MM.1S (cell line): ENCODE measurements at regions not wholly inside any gene's neighbourhood (a gene's known extent, or its start where the extent isn't known, plus 50 kb on each side); places are given as distances from the start of the nearest gene placed in this dataset.

ENCODE experiments used
- EZH2 ChIP-seq: fragments of 300-600 bp; sonication (generic); optimal IDR thresholded peaks from 2 replicates; pipeline ENCODE3; 2017; ENCODE audit warnings: low read depth, mild to moderate bottlenecking, antibody characterized with exemption, low read length, mixed read lengths
- EZH2phosphoT487 ChIP-seq: fragments of 300-600 bp; sonication (generic); IDR thresholded peaks from 2 replicates; pipeline ENCODE4 v1.6.1; 2018; ENCODE audit warnings: antibody characterized with exemption, low read length
- TF ChIP-seq, protein P1 (sequence below): fragments of 300-600 bp; sonication (generic); IDR thresholded peaks from 2 replicates; pipeline ENCODE4 v1.5.1; 2016; ENCODE audit warnings: antibody characterized with exemption, low read length, mixed read lengths

GRCh38 chr3:135897715-135898114 is 67.8 kb upstream of the PPP2R3A start:
- TF ChIP-seq, protein P1, sequence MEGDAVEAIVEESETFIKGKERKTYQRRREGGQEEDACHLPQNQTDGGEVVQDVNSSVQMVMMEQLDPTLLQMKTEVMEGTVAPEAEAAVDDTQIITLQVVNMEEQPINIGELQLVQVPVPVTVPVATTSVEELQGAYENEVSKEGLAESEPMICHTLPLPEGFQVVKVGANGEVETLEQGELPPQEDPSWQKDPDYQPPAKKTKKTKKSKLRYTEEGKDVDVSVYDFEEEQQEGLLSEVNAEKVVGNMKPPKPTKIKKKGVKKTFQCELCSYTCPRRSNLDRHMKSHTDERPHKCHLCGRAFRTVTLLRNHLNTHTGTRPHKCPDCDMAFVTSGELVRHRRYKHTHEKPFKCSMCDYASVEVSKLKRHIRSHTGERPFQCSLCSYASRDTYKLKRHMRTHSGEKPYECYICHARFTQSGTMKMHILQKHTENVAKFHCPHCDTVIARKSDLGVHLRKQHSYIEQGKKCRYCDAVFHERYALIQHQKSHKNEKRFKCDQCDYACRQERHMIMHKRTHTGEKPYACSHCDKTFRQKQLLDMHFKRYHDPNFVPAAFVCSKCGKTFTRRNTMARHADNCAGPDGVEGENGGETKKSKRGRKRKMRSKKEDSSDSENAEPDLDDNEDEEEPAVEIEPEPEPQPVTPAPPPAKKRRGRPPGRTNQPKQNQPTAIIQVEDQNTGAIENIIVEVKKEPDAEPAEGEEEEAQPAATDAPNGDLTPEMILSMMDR = no peak
- TF ChIP-seq EZH2 (no peak), EZH2phosphoT487 (no peak)
